Kidney epithelial cell (primary cell): ENCODE measurements at regions not wholly inside any gene's neighbourhood (a gene's known extent, or its start where the extent isn't known, plus 50 kb on each side); places are given as distances from the start of the nearest gene placed in this dataset.
A peak's percentile ranks its signal among the peaks of the same experiment; 100 is the strongest.

ENCODE experiments used
- DNase-seq: peaks from one replicate; pipeline ENCODE4 v3.0.0-alpha.2; 2010; ENCODE audit warnings: low read depth
- H3K27me3 ChIP-seq: 2 replicates; pipeline ENCODE4 v1.6.0; 2011; ENCODE audit warnings: low read length; ENCODE audit not compliant: control insufficient read depth, insufficient read depth
- H3K36me3 ChIP-seq: 2 replicates; pipeline ENCODE4 v1.5.1; 2011; ENCODE audit warnings: low read length; ENCODE audit not compliant: control insufficient read depth, insufficient read depth
- H3K4me3 ChIP-seq: 2 replicates; pipeline ENCODE4 v1.5.1; 2011; ENCODE audit warnings: low read depth, mild to moderate bottlenecking, control low read depth, low read length
- TF ChIP-seq, protein P1 (sequence below): IDR thresholded peaks from 2 replicates; pipeline ENCODE4 v1.5.1; 2011; ENCODE audit warnings: mild to moderate bottlenecking, moderate library complexity, low read length, control low read depth, inconsistent platforms; ENCODE audit not compliant: insufficient read depth, poor library complexity, severe bottlenecking

DNA sequence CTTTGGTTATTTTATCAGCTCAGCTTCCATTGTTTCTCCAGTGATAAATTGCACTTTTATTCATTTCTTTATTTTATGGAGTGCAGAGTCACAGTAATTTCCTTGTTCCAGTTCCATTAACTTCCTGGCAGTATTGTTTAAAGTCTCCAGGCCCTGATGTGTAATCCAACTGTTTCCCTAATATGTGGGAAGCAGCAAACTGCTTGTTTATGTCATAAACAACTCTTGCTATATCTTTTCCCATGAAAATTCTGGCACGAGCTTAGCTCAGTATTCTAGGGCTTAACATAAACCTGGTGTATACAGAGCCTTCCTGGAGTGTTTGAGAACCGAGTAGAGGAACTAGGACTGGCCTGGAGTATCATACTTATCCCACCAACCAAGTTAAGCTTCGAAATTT, 83.5 kb upstream of the ARGLU1 start:
- Histone ChIP-seq H3K27me3 (no peaks in the 10 kb centered on the region), H3K36me3 (no peaks in the 10 kb centered on the region), H3K4me3 (no peak overlapping the region)
- TF ChIP-seq, protein P1, sequence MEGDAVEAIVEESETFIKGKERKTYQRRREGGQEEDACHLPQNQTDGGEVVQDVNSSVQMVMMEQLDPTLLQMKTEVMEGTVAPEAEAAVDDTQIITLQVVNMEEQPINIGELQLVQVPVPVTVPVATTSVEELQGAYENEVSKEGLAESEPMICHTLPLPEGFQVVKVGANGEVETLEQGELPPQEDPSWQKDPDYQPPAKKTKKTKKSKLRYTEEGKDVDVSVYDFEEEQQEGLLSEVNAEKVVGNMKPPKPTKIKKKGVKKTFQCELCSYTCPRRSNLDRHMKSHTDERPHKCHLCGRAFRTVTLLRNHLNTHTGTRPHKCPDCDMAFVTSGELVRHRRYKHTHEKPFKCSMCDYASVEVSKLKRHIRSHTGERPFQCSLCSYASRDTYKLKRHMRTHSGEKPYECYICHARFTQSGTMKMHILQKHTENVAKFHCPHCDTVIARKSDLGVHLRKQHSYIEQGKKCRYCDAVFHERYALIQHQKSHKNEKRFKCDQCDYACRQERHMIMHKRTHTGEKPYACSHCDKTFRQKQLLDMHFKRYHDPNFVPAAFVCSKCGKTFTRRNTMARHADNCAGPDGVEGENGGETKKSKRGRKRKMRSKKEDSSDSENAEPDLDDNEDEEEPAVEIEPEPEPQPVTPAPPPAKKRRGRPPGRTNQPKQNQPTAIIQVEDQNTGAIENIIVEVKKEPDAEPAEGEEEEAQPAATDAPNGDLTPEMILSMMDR, result no peak
- no peak for DNase-seq

DNA sequence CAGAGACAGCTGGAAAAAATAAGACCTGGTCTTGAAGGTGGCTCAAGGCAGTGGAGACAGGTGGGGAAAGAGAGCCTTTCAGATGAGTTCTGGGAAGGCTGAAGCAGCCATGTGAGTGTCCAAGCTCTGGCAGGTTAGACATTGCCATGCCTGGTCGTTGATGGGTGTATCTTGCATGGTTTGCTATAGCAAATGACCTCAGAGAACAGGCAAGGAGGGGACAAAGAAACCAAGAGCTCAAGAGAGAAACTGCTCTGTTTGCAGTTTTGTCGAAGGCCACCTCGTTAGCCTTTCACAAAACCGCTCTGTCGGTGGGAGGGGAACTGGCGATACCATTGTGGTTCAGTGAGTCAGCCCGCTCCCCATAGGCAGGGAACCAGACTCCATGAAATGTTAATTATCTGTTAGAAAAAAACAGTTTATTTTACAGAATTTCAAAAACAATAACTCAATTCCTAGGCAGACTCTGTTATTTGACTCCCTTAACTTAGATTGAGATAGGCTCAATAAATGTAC, 82.8 kb upstream of the ARGLU1 start:
- DNase-seq, result no peak
- H3K27me3 ChIP-seq, result no peaks in the 10 kb centered on the region
- H3K4me3 ChIP-seq, result no peak overlapping the region
- TF ChIP-seq, protein P1, result no peak
- H3K36me3 ChIP-seq, result no peaks in the 10 kb centered on the region

DNA sequence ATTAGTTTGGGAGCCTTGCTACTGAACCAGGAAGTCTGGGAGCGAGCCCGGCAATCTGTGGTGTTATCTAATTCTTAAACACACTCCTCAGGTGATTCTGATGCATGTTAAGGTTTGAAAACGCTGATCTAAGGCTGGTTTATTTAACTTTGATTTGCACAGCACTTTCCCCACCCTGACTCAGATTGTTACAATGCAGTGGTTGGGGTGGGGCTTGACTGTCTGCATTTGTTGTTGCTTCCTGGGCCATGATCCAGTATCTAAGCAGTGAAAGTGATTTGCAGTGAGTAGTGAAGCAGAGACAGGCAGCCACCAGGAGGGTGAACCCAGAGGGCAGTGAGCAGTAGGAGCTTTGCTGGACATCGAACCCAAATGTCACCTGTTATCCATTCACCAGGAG, 81.6 kb upstream of the ARGLU1 start:
- DNase-seq, result peak; percentile 65
- TF ChIP-seq, protein P1, result no peak
- no peaks in the 10 kb centered on the region for H3K27me3 ChIP-seq

DNA sequence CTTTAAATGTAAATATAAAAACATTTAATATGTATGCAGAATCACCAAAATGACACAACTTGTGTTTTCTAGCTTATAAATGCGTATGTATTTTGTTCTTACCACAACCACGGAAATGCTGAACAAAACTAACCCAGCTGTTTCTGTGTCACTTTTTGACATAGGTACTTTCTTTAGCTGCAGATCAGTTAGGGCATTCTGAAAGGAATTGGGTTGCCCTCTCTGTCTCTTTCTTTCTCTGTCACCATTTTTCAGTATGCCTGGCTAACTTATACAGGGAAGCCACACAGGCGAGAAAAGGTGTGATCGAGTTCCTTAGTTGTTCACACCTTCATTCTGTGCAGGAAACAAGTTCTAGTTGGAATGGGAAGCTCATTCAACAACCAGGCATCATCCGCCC, 72.6 kb upstream of the ARGLU1 start:
- H3K4me3 ChIP-seq, result no peak overlapping the region
- no peaks in the 10 kb centered on the region for H3K27me3 ChIP-seq
- TF ChIP-seq, protein P1, result no peak
- no peak for DNase-seq
- no peaks in the 10 kb centered on the region for H3K36me3 ChIP-seq

More for the DNA sequence above, 81.6 kb upstream of the ARGLU1 start:
- H3K36me3 ChIP-seq, result no peaks in the 10 kb centered on the region
- H3K4me3 ChIP-seq, result no peak overlapping the region

DNA sequence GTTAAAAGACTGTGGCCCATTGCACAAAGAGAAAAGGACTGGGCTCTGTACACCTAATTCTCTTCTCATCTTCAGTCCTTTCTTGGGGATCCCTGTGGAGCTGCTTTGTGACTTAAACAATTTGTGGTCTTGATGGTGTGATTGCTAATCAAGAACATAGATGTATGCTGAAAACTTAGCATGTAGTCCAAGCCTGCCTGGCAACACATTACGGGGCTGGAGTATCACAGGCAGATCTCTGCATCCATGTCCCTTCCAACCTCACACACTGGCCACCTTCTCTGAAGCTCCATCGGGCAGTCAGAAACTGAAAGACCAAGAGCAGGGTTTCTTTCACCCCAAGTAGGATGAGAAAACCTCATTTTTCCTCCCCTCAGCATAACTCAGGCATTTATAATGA, 69.6 kb upstream of the ARGLU1 start:
- H3K4me3 ChIP-seq, result no peak overlapping the region
- H3K27me3 ChIP-seq, result no peaks in the 10 kb centered on the region
- TF ChIP-seq, protein P1, result no peak
- no peaks in the 10 kb centered on the region for H3K36me3 ChIP-seq
- no peak for DNase-seq

DNA sequence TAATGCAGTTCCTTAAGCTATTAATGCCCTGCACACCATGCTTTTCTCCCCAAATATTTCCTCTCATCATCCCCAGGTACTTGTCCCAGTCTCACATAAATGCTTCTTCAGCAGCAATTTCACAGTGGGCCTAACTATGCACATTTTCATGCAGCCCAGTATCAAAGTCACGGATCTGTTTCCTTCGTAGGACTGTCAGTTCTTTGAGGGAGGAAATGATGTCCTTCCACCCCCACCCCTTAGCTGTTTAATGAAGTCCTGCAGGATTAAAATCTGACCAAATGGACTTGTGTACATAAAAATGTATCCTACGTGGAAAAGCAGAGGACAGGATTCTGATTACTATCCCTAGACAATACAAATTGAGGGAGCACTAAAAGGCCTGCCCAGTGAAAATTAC, 68.6 kb upstream of the ARGLU1 start:
- Histone ChIP-seq H3K27me3 (no peaks in the 10 kb centered on the region), H3K36me3 (no peaks in the 10 kb centered on the region), H3K4me3 (no peak overlapping the region)
- TF ChIP-seq, protein P1, result no peak
- DNase-seq, result no peak
